ENCODE measurements at regions not wholly inside any gene's neighbourhood (a gene's known extent, or its start where the extent isn't known, plus 50 kb on each side); places are given as distances from the start of the nearest gene placed in this dataset.

DNA sequence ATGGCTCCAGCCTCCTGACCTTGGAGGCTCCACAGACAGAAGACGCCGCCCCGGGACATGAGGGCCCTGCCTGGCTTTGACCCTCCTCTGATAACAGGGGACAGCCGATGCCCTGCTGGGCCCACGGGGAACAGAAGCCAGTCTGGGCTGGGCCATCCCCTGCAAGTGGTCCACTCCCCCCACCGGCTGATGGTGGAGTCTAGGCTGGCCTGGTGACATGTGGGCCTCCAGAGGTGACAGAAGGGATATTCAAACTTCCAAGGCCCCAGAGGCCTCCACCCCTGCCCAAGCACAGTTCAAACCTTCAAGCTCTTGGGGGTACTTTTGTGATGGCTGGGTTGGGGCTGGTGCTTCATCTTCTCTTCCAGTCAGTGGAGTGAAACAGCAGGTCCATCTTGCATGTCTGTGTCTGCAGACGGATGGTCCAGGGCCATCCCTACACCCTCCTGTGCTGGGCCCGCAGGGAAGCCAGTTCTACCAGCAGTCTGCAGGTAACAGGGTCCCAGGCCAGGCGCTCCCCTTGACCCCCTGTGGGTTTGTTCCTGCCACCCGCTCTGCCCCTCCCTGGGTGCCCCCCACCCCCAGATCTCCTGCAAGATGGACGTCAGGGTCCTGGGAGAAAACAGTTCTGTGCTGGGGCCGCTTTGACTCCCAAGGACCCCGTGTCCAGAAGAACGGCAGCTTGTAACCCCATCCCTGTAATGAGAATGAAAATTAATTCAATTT, 929.9 kb downstream of the BRD1 start:
- no peak overlapping the region for H3K4me2 ChIP-seq (ENCODE audit: low read length)
- intact Hi-C loops (cut with micrococcal nuclease), result no loop called here

DNA sequence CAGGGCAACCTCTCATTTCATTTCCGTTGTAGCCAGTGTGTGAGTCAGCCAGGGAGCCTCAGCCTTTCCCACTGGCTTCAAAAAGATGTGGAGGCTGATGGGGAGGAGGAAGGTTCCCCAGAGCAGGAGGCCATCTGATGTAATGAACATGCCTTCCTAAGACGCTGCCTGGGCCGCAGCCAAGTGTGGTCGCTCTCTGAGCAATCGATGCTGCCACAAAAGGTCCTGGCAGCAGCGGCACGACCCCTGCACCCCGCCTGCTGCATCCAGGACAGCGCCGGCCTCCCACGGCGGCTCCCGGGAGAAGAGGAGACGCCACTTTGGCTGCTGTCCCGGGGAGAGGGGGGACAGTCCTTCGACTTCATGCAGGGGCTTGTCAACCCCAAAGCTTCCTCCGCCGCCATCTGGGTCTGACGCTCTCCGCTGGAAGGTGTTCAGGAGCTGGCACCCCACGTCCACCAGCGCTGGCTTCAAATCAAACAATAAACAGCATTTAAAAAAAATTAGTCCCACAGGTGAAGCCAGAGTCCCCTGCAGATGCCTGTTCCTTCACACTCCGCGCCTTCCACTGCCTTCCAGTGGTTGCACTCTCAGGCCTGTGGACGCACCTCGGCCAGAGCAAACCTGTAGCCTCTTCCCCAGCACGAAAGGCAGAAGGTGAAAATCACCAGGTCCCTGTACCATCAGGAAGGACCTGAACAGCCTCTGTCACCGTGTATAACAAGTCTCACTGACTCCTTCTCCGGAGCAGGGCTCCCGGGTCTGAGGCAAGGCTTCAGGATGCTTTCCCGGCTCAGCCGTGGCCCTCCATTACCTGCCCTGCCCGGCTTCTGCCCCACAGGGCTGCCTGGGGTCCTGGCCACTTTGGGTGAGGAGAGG, 930.7 kb downstream of the BRD1 start:
- Histone ChIP-seq H3F3A (ENCODE audit: low read length, unreplicated experiment) (no peaks in the 10 kb centered on the region), H4K20me1 (ENCODE audit: low read length) (no peaks in the 10 kb centered on the region), H3K9me2 (replicated peaks; ENCODE audit: low read length) (no peaks in the 10 kb centered on the region), H3K27me3 (ENCODE audit: low read length) (no peaks in the 10 kb centered on the region), H3K79me2 (ENCODE audit: low read length) (no peaks in the 10 kb centered on the region), H2AFZ (ENCODE audit: low read length) (no peak overlapping the region), H3K9me3 (ENCODE audit: low read length) (no peaks in the 10 kb centered on the region), H3K4me3 (ENCODE audit: low read length) (no peak overlapping the region), H3K27ac (ENCODE audit: low read length) (no peak overlapping the region), H3K4me1 (ENCODE audit: insufficient read depth, low read length) (no peaks in the 10 kb centered on the region), H3K9ac (ENCODE audit: low read length) (no peak overlapping the region), H3K36me3 (ENCODE audit: low read depth, low read length) (no peaks in the 10 kb centered on the region), H3K4me2 (ENCODE audit: low read length) (no peak overlapping the region)
- BruUV-seq (replicated peaks), result no TSS peak
- TF ChIP-seq EZH2phosphoT487 (IDR thresholded peaks at IDR 0.05; ENCODE audit: borderline replicate concordance, low read length), result no peak
- TF ChIP-seq EZH2 (IDR thresholded peaks at IDR 0.05; ENCODE audit: low read length, unreplicated experiment), result no peak
- CTCF ChIA-PET, result no interaction called here
- DNase-seq (no peak), ATAC-seq (no peak)
- POLR2A ChIA-PET (ENCODE audit: unreplicated experiment), result no interaction called here
- intact Hi-C loops (cut with micrococcal nuclease), result no loop called here

More for the DNA sequence above, 929.9 kb downstream of the BRD1 start:
- ChIA-PET CTCF (no interaction called here), POLR2A (ENCODE audit: unreplicated experiment) (no interaction called here)
- no TSS peak for BruUV-seq (replicated peaks)
- Histone ChIP-seq H3K9ac (ENCODE audit: low read length) (no peak overlapping the region), H2AFZ (ENCODE audit: low read length) (no peak overlapping the region), H3K9me2 (replicated peaks; ENCODE audit: low read length) (no peaks in the 10 kb centered on the region), H3K79me2 (ENCODE audit: low read length) (no peaks in the 10 kb centered on the region), H3K4me1 (ENCODE audit: insufficient read depth, low read length) (no peaks in the 10 kb centered on the region), H4K20me1 (ENCODE audit: low read length) (no peaks in the 10 kb centered on the region), H3K4me3 (ENCODE audit: low read length) (no peak overlapping the region), H3K27ac (ENCODE audit: low read length) (no peak overlapping the region), H3F3A (ENCODE audit: low read length, unreplicated experiment) (no peaks in the 10 kb centered on the region), H3K27me3 (ENCODE audit: low read length) (no peaks in the 10 kb centered on the region), H3K36me3 (ENCODE audit: low read depth, low read length) (no peaks in the 10 kb centered on the region), H3K9me3 (ENCODE audit: low read length) (no peaks in the 10 kb centered on the region)
- ATAC-seq (no peak), DNase-seq (no peak)
- no peak for TF ChIP-seq EZH2phosphoT487 (IDR thresholded peaks at IDR 0.05; ENCODE audit: borderline replicate concordance, low read length)
- no peak for TF ChIP-seq EZH2 (IDR thresholded peaks at IDR 0.05; ENCODE audit: low read length, unreplicated experiment)
- TF ChIP-seq, protein P1, sequence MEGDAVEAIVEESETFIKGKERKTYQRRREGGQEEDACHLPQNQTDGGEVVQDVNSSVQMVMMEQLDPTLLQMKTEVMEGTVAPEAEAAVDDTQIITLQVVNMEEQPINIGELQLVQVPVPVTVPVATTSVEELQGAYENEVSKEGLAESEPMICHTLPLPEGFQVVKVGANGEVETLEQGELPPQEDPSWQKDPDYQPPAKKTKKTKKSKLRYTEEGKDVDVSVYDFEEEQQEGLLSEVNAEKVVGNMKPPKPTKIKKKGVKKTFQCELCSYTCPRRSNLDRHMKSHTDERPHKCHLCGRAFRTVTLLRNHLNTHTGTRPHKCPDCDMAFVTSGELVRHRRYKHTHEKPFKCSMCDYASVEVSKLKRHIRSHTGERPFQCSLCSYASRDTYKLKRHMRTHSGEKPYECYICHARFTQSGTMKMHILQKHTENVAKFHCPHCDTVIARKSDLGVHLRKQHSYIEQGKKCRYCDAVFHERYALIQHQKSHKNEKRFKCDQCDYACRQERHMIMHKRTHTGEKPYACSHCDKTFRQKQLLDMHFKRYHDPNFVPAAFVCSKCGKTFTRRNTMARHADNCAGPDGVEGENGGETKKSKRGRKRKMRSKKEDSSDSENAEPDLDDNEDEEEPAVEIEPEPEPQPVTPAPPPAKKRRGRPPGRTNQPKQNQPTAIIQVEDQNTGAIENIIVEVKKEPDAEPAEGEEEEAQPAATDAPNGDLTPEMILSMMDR (conservative IDR thresholded peaks at IDR 0.05; ENCODE audit: low read depth, low read length), result no peak

DNA sequence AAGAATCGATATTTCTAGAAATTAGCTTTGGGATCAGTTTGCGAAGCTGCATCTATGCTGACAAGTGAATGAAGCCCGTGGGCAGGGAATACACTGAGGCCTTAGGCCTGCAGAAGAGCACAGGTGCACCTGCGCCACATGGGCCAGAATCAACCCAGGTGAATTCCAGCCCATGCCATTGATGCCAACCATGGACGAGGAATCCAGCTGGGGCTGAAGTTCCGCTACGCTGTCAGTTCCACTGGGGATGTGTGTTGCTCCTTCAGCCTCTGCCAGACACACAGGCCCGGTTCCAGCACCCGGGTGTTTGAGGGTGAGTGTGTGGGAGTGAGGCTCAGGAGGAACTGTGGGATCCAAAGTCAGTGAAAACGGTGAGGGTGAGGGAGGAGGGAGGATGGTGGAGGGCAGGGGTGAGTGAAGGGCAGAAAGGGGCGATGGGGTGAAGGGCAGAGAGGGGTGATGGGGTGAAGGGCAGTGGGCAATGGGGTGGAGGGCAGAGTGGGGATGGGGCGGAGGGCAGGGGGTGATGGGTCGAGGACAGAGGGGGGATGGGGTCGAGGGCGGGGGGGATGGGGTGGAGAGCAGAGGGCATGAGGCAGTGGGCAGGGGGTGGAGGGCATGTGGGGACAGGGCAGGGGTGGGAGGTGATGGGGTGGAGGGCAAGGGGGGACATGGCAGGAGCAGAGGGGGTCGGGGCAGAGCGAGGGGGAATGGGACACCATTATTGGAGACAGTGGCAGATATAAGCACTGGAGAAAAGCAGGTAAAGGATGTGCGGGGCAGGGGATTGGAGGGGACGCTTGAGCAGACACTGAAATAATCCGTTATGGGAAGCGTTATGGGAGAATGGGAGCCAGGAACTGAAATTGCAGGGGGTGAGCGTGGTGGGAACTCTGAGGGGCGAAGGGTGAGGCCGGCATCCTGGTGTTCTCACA, 931.6 kb downstream of the BRD1 start:
- intact Hi-C loops (cut with micrococcal nuclease), result no loop called here
- no TSS peak for BruUV-seq (replicated peaks)

More for the DNA sequence above, 931.6 kb downstream of the BRD1 start:
- POLR2A ChIA-PET (ENCODE audit: unreplicated experiment), result no interaction called here
- H3K27me3 ChIP-seq (ENCODE audit: low read length), result no peaks in the 10 kb centered on the region
- no peaks in the 10 kb centered on the region for H4K20me1 ChIP-seq (ENCODE audit: low read length)
- H3F3A ChIP-seq (ENCODE audit: low read length, unreplicated experiment), result no peaks in the 10 kb centered on the region
- no peak overlapping the region for H3K27ac ChIP-seq (ENCODE audit: low read length)
- H3K9ac ChIP-seq (ENCODE audit: low read length), result no peak overlapping the region
- no peak for ATAC-seq
- CTCF ChIA-PET, result no interaction called here
- DNase-seq, result no peak
- H3K36me3 ChIP-seq (ENCODE audit: low read depth, low read length), result no peaks in the 10 kb centered on the region
- H3K4me1 ChIP-seq (ENCODE audit: insufficient read depth, low read length), result no peaks in the 10 kb centered on the region
- TF ChIP-seq, protein P1 (conservative IDR thresholded peaks at IDR 0.05; ENCODE audit: low read depth, low read length), result no peak
- TF ChIP-seq EZH2 (IDR thresholded peaks at IDR 0.05; ENCODE audit: low read length, unreplicated experiment) (no peak), EZH2phosphoT487 (IDR thresholded peaks at IDR 0.05; ENCODE audit: borderline replicate concordance, low read length) (no peak)
- H3K4me3 ChIP-seq (ENCODE audit: low read length), result no peak overlapping the region
- H3K79me2 ChIP-seq (ENCODE audit: low read length), result no peaks in the 10 kb centered on the region
- no peak overlapping the region for H2AFZ ChIP-seq (ENCODE audit: low read length)
- no peaks in the 10 kb centered on the region for H3K9me2 ChIP-seq (replicated peaks; ENCODE audit: low read length)
- H3K4me2 ChIP-seq (ENCODE audit: low read length), result no peak overlapping the region
- no peaks in the 10 kb centered on the region for H3K9me3 ChIP-seq (ENCODE audit: low read length)

Measured in PC-3 (cell line).